ENCODE measurements at regions not wholly inside any gene's neighbourhood (a gene's known extent, or its start where the extent isn't known, plus 50 kb on each side); places are given as distances from the start of the nearest gene placed in this dataset.

DNA sequence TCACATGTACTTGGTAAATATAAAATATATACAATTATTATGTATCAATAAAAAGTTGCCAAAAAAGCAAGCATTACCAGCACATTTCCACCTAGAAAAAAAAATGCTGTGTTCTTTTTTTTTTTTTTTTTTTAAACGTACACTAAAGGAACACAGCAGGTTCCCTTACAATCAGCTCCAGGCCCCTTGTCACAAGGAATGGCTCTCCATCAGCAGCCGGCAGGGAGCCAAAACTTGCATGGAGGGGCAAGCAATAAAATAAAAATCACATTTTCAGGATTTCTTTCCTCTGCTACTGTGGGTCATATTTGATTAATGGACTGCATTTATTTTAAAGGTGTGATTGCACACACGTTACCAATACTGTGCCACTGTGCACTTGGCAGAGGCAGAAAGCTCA is 460.3 kb downstream of the GPAT3 start:
- no TSS peak for BruUV-seq (replicated peaks)
- Histone ChIP-seq H3K27ac (ENCODE audit: insufficient read depth, low read depth, low read length) (no peak overlapping the region), H3K9me3 (replicated peaks; ENCODE audit: control insufficient read depth, insufficient read depth, low read length) (no peaks in the 10 kb centered on the region), H3K79me2 (ENCODE audit: control insufficient read depth, insufficient read depth, low read length) (no peaks in the 10 kb centered on the region), H3K9me1 (replicated peaks; ENCODE audit: control insufficient read depth, extremely low read depth, insufficient read depth, low read length) (no peaks in the 10 kb centered on the region), H3K27me3 (ENCODE audit: control insufficient read depth in 2 of 2, insufficient read depth in 2 of 2, low read length in 2 of 2) (no peaks in the 10 kb centered on the region), H3K4me1 (ENCODE audit: control insufficient read depth, extremely low read depth, insufficient read depth, low read length) (no peaks in the 10 kb centered on the region), H3K4me2 (ENCODE audit: insufficient read depth, low read length) (no peak overlapping the region), H3K36me3 (ENCODE audit: control insufficient read depth in 2 of 2, extremely low read depth in 1 of 2, insufficient read depth in 2 of 2, low read length in 2 of 2) (no peaks in the 10 kb centered on the region), H3K9ac (replicated peaks; ENCODE audit: extremely low read depth, insufficient read depth, low read length) (no peak overlapping the region), H4K20me1 (replicated peaks; ENCODE audit: control insufficient read depth, extremely low read depth, insufficient read depth, low read length) (no peaks in the 10 kb centered on the region), H2AFZ (ENCODE audit: low read depth, low read length) (no peak overlapping the region), H3K4me3 (replicated peaks in 1 of 3; ENCODE audit: insufficient read depth in 1 of 3, low read depth in 1 of 3, low read length in 3 of 3) (no peak overlapping the region)
- intact Hi-C loops (cut with micrococcal nuclease) (no loop called here), dilution Hi-C loops (cut with MboI; ENCODE audit: extremely low pct_ligation_motif_present, low sequenced_read_pairs) (no loop called here)
- ChIA-PET POLR2A (no interaction called here), CTCF (no interaction called here)
- DNase-seq (ENCODE audit: low read depth, low spot score) (no peak), FAIRE-seq (no peak)
- TF ChIP-seq GATA2 (IDR thresholded peaks at IDR 0.05; ENCODE audit: insufficient read depth, insufficient read length, low read depth, low read length): no peak
- no peak for TF ChIP-seq CTCF (IDR thresholded peaks at IDR 0.05; ENCODE audit: extremely low read depth in 1 of 2, insufficient read depth in 1 of 2, low read depth in 1 of 2, low read length in 2 of 2)
- TF ChIP-seq FOS (IDR thresholded peaks at IDR 0.05; ENCODE audit: borderline replicate concordance, insufficient read depth, low read length): no peak
- TF ChIP-seq MAX (IDR thresholded peaks at IDR 0.05; ENCODE audit: insufficient read depth, insufficient read length): no peak
- no peak for TF ChIP-seq POLR2AphosphoS5 (IDR thresholded peaks at IDR 0.05; ENCODE audit: insufficient read depth, low read depth, low read length)
- no peak for TF ChIP-seq EZH2 (IDR thresholded peaks at IDR 0.05; ENCODE audit: borderline replicate concordance, low read depth, low read length, severe bottlenecking)
- no peak for TF ChIP-seq JUN (IDR thresholded peaks at IDR 0.05; ENCODE audit: borderline replicate concordance, insufficient read depth, insufficient read length, low read depth)
- TF ChIP-seq POLR2A (IDR thresholded peaks at IDR 0.05; ENCODE audit: low read depth, low read length): no peak
- no peak for TF ChIP-seq MYC (IDR thresholded peaks at IDR 0.05; ENCODE audit: low read depth, low read length)
